ENCODE measurements at regions not wholly inside any gene's neighbourhood (a gene's known extent, or its start where the extent isn't known, plus 50 kb on each side); places are given as distances from the start of the nearest gene placed in this dataset.

- no peaks in the 10 kb centered on the region for H3K27me3 ChIP-seq (ENCODE audit: control insufficient read depth, insufficient read depth, low read length)
- H3K4me3 ChIP-seq (ENCODE audit: insufficient read depth, low read depth, low read length) = no peak overlapping the region
- no peaks in the 10 kb centered on the region for H3K36me3 ChIP-seq (replicated peaks; ENCODE audit: control insufficient read depth, insufficient read depth, low read length)
- no peak for DNase-seq
These were observed 249.0 kb downstream of the SEC61B start for GRCh38 chr9:99471033-99471432.

- DNase-seq = no peak
- H3K36me3 ChIP-seq (replicated peaks; ENCODE audit: control insufficient read depth, insufficient read depth, low read length) = no peaks in the 10 kb centered on the region
- no peak overlapping the region for H3K4me3 ChIP-seq (ENCODE audit: insufficient read depth, low read depth, low read length)
- H3K27me3 ChIP-seq (ENCODE audit: control insufficient read depth, insufficient read depth, low read length) = no peaks in the 10 kb centered on the region
These were observed 250.3 kb downstream of the SEC61B start for GRCh38 chr9:99472240-99472915.

- H3K36me3 ChIP-seq (replicated peaks; ENCODE audit: control insufficient read depth, insufficient read depth, low read length) = no peaks in the 10 kb centered on the region
- H3K4me3 ChIP-seq (ENCODE audit: insufficient read depth, low read depth, low read length) = no peak overlapping the region
- DNase-seq = no peak
- no peaks in the 10 kb centered on the region for H3K27me3 ChIP-seq (ENCODE audit: control insufficient read depth, insufficient read depth, low read length)
These were observed 250.8 kb downstream of the SEC61B start for GRCh38 chr9:99472916-99473245.

GRCh38 chr9:99474186-99474585, 252.1 kb downstream of the SEC61B start:
- no peaks in the 10 kb centered on the region for H3K27me3 ChIP-seq (ENCODE audit: control insufficient read depth, insufficient read depth, low read length)
- no peak overlapping the region for H3K4me3 ChIP-seq (ENCODE audit: insufficient read depth, low read depth, low read length)
- DNase-seq = no peak
- no peaks in the 10 kb centered on the region for H3K36me3 ChIP-seq (replicated peaks; ENCODE audit: control insufficient read depth, insufficient read depth, low read length)

GRCh38 chr9:99475401-99476065, 253.5 kb downstream of the SEC61B start:
- DNase-seq = no peak
- Histone ChIP-seq H3K36me3 (replicated peaks; ENCODE audit: control insufficient read depth, insufficient read depth, low read length) (no peaks in the 10 kb centered on the region), H3K27me3 (ENCODE audit: control insufficient read depth, insufficient read depth, low read length) (no peaks in the 10 kb centered on the region), H3K4me3 (ENCODE audit: insufficient read depth, low read depth, low read length) (no peak overlapping the region)

- Histone ChIP-seq H3K36me3 (replicated peaks; ENCODE audit: control insufficient read depth, insufficient read depth, low read length) (no peaks in the 10 kb centered on the region), H3K4me3 (ENCODE audit: insufficient read depth, low read depth, low read length) (no peak overlapping the region), H3K27me3 (ENCODE audit: control insufficient read depth, insufficient read depth, low read length) (no peaks in the 10 kb centered on the region)
- DNase-seq = no peak
These were observed 256.5 kb downstream of the SEC61B start for GRCh38 chr9:99478469-99479027.

- Histone ChIP-seq H3K4me3 (ENCODE audit: insufficient read depth, low read depth, low read length) (no peak overlapping the region), H3K36me3 (replicated peaks; ENCODE audit: control insufficient read depth, insufficient read depth, low read length) (no peaks in the 10 kb centered on the region), H3K27me3 (ENCODE audit: control insufficient read depth, insufficient read depth, low read length) (no peaks in the 10 kb centered on the region)
- no peak for DNase-seq
These were observed 257.8 kb downstream of the SEC61B start for GRCh38 chr9:99479929-99480328.

- no peak for DNase-seq
- no peak overlapping the region for H3K4me3 ChIP-seq (ENCODE audit: insufficient read depth, low read depth, low read length)
- peaks cover 10% of the 10 kb centered on the region; the same call in 1 of the 2 replicates for H3K27me3 ChIP-seq (ENCODE audit: control insufficient read depth, insufficient read depth, low read length)
- no peaks in the 10 kb centered on the region for H3K36me3 ChIP-seq (replicated peaks; ENCODE audit: control insufficient read depth, insufficient read depth, low read length)
These were observed 263.4 kb downstream of the SEC61B start for GRCh38 chr9:99485459-99485858.

- H3K27me3 ChIP-seq (ENCODE audit: control insufficient read depth, insufficient read depth, low read length) = peaks cover 10% of the 10 kb centered on the region; the same call in 1 of the 2 replicates
- DNase-seq = no peak
These were observed 264.6 kb downstream of the SEC61B start for GRCh38 chr9:99486684-99487083.

GRCh38 chr9:99488131-99489059, 266.3 kb downstream of the SEC61B start:
- Histone ChIP-seq H3K4me3 (ENCODE audit: insufficient read depth, low read depth, low read length) (no peak overlapping the region), H3K27me3 (ENCODE audit: control insufficient read depth, insufficient read depth, low read length) (peaks cover 10% of the 10 kb centered on the region; the same call in 1 of the 2 replicates), H3K36me3 (replicated peaks; ENCODE audit: control insufficient read depth, insufficient read depth, low read length) (no peaks in the 10 kb centered on the region)
- DNase-seq = peak; percentile 21

More at GRCh38 chr9:99486684-99487083, 264.6 kb downstream of the SEC61B start:
- no peak overlapping the region for H3K4me3 ChIP-seq (ENCODE audit: insufficient read depth, low read depth, low read length)
- no peaks in the 10 kb centered on the region for H3K36me3 ChIP-seq (replicated peaks; ENCODE audit: control insufficient read depth, insufficient read depth, low read length)

- H3K27me3 ChIP-seq (ENCODE audit: control insufficient read depth, insufficient read depth, low read length) = peaks cover 10% of the 10 kb centered on the region; the same call in 1 of the 2 replicates
- H3K36me3 ChIP-seq (replicated peaks; ENCODE audit: control insufficient read depth, insufficient read depth, low read length) = no peaks in the 10 kb centered on the region
- H3K4me3 ChIP-seq (ENCODE audit: insufficient read depth, low read depth, low read length) = no peak overlapping the region
- no peak for DNase-seq
These were observed 267.0 kb downstream of the SEC61B start for GRCh38 chr9:99489060-99489413.

GRCh38 chr9:99490729-99491128, 268.6 kb downstream of the SEC61B start:
- DNase-seq = no peak
- no peak overlapping the region for H3K4me3 ChIP-seq (ENCODE audit: insufficient read depth, low read depth, low read length)
- H3K36me3 ChIP-seq (replicated peaks; ENCODE audit: control insufficient read depth, insufficient read depth, low read length) = no peaks in the 10 kb centered on the region
- H3K27me3 ChIP-seq (ENCODE audit: control insufficient read depth, insufficient read depth, low read length) = peaks cover 10% of the 10 kb centered on the region; the same call in 1 of the 2 replicates

- DNase-seq = no peak
- no peaks in the 10 kb centered on the region for H3K36me3 ChIP-seq (replicated peaks; ENCODE audit: control insufficient read depth, insufficient read depth, low read length)
- H3K27me3 ChIP-seq (ENCODE audit: control insufficient read depth, insufficient read depth, low read length) = peaks cover 10% of the 10 kb centered on the region; the same call in 1 of the 2 replicates
- H3K4me3 ChIP-seq (ENCODE audit: insufficient read depth, low read depth, low read length) = no peak overlapping the region
These were observed 269.5 kb downstream of the SEC61B start for GRCh38 chr9:99491408-99492158.

- DNase-seq = no peak
- no peaks in the 10 kb centered on the region; the same call in 1 of the 2 replicates for H3K27me3 ChIP-seq (ENCODE audit: control insufficient read depth, insufficient read depth, low read length)
- H3K4me3 ChIP-seq (ENCODE audit: insufficient read depth, low read depth, low read length) = no peak overlapping the region
- H3K36me3 ChIP-seq (replicated peaks; ENCODE audit: control insufficient read depth, insufficient read depth, low read length) = no peaks in the 10 kb centered on the region
These were observed 275.6 kb downstream of the SEC61B start for GRCh38 chr9:99497641-99498040.

Data from H7 (cell line).